ENCODE measurements at regions not wholly inside any gene's neighbourhood (a gene's known extent, or its start where the extent isn't known, plus 50 kb on each side); places are given as distances from the start of the nearest gene placed in this dataset.
A peak's percentile ranks its signal among the peaks of the same experiment; 100 is the strongest.

DNA sequence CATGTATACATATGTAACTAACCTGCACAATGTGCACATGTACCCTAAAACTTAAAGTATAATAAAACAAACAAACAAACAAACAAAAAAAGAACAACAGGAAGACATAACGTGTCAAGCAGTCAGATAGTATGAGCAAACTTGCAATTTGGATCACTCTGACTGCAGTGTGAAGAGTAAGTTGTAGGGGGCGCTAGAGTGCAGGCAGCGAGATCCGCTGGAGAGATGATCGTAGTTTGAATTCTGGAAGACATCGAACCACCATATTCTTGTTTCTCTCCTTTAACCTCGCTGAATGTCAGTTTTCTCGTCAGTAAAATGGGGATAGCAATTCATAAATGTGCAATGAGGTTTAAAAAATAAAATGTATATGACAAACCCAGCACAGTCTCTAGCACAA is 165.2 kb upstream of the LMCD1 start:
- TF ChIP-seq MYC (IDR thresholded peaks at IDR 0.05; ENCODE audit: low read depth, low read length): no peak
- TF ChIP-seq, protein P1, sequence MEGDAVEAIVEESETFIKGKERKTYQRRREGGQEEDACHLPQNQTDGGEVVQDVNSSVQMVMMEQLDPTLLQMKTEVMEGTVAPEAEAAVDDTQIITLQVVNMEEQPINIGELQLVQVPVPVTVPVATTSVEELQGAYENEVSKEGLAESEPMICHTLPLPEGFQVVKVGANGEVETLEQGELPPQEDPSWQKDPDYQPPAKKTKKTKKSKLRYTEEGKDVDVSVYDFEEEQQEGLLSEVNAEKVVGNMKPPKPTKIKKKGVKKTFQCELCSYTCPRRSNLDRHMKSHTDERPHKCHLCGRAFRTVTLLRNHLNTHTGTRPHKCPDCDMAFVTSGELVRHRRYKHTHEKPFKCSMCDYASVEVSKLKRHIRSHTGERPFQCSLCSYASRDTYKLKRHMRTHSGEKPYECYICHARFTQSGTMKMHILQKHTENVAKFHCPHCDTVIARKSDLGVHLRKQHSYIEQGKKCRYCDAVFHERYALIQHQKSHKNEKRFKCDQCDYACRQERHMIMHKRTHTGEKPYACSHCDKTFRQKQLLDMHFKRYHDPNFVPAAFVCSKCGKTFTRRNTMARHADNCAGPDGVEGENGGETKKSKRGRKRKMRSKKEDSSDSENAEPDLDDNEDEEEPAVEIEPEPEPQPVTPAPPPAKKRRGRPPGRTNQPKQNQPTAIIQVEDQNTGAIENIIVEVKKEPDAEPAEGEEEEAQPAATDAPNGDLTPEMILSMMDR (IDR thresholded peaks at IDR 0.05; ENCODE audit: extremely low read depth in 1 of 2, insufficient read depth in 1 of 2, low read depth in 1 of 2, low read length in 2 of 2): peak; percentile 8 to 23
- TF ChIP-seq, protein P2, sequence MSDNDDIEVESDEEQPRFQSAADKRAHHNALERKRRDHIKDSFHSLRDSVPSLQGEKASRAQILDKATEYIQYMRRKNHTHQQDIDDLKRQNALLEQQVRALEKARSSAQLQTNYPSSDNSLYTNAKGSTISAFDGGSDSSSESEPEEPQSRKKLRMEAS (IDR thresholded peaks at IDR 0.05; ENCODE audit: insufficient read depth, insufficient read length): no peak

Data from endothelial cell of umbilical vein (primary cell).